ENCODE measurements at regions not wholly inside any gene's neighbourhood (a gene's known extent, or its start where the extent isn't known, plus 50 kb on each side); places are given as distances from the start of the nearest gene placed in this dataset.
A peak's percentile ranks its signal among the peaks of the same experiment; 100 is the strongest.

- no peak for DNase-seq (ENCODE audit: low read depth in 3 of 3)
Measured at GRCh38 chr14:97298736-97299135, 501.6 kb downstream of the VRK1 start.

GRCh38 chr14:97299661-97300060 is 502.5 kb downstream of the VRK1 start:
- DNase-seq (ENCODE audit: low read depth in 3 of 3) = peak in 1 of 3 experiments; percentile 13

DNA sequence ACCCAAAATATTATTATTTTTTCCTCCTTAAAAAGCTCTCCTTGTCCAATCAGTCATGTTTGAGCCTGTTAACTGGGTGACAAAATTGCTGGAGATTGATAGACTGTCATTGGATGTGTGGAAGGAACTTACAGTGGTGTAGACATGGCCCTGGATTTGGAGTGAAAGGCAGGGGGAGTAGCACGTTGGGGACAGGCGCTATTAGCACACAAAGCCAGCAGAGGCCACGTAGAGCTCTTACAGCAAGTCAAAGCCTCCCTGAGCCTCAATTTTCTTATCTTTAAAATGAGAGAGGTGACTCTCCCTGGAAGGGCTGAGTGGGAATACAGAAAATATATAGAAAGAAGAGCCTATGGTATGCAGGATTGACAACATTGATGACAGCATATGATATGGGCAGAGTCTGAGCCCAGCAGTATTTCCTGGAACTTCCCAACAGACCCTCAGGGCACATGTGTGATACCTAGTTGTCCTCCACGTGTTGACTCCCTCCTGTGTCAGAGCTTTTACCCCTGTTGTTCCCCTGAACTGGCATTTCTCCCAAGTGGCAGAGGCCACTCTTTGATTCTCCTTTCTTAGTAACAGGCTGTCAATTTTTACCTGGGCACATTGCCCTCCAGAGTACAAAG is 504.9 kb downstream of the VRK1 start:
- DNase-seq (ENCODE audit: low read depth in 3 of 3) = no peak

DNA sequence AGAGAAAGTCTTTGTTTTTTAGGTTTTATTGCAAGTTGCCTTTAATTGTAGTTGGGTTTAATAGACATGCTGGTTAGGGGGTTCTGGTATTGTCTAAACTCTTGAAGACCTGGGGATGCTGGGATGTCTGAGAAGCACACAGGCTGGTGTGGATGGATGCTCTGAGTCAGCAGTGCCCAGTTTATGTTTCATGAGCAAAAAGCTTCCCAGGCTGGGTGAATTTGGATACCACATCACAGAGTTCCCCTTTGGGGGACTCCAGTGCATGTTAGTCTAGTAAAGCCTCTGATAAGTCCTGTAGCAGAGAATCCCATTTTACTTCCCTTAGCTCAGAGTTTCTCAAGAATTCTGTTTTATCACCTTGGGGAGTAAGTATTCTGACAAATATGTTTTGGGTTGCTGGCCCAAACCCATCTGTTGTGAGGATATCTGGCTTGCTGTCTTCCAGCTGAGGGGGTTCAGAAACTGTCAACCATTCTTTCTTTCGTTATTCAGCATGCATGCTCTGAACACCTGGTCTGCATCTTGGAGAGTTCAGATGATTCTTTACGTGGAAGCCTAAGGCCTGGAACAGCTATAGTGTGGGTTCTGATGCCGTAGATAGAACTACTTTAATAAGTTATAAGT is 509.1 kb downstream of the VRK1 start:
- DNase-seq (ENCODE audit: low read depth in 3 of 3) = no peak

DNA sequence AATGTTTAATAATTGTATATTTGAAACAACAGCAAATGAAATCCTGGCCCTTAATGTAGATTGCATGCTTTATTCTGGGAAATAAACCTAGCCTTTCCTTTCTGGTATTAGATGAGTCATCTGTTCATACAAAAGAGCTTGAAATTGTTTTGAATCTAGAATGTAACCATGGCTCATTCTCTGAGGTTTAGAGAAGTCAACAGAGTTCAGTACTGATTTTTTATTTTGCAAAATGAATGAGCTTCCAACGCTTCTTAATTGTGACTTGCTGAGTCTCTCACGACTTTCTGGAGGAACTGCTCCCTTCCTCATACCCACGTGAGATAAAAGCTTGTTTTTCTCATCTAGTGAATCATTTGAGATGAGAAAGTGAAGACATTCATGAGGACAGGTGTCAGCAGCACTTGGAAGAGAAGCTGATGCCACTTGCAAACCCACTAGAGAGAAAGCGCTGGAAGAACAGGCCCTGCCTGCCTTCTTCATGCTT is 509.6 kb downstream of the VRK1 start:
- DNase-seq (ENCODE audit: low read depth in 3 of 3) = no peak

- no peak for DNase-seq (ENCODE audit: low read depth in 3 of 3)
Measured at GRCh38 chr14:97311411-97311810, 514.2 kb downstream of the VRK1 start.

DNA sequence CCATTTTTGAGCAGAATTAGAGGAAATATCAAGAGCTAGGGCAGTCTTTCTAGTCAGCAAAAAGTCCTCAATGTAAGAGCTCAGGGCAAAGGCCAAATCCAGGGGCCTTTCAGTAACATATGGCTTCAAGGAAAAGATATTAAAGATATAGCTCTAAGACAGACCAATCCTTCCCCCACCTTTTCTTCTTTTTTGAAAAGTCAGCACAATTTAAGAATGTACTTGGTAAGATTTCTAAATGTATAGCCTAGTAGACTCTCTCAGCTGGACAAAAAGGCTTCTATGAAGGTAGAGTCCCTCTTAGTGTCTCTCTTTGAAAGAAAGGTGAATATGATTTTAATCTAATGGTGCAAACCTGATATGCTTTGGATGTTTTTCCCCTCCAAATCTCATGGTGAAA is 515.7 kb downstream of the VRK1 start:
- DNase-seq (ENCODE audit: low read depth in 3 of 3) = no peak

- DNase-seq (ENCODE audit: low read depth in 3 of 3) = no peak
Measured at GRCh38 chr14:97315790-97316189, 518.6 kb downstream of the VRK1 start.

- DNase-seq (ENCODE audit: low read depth in 3 of 3) = no peak
Measured at GRCh38 chr14:97318380-97318779, 521.2 kb downstream of the VRK1 start.

DNA sequence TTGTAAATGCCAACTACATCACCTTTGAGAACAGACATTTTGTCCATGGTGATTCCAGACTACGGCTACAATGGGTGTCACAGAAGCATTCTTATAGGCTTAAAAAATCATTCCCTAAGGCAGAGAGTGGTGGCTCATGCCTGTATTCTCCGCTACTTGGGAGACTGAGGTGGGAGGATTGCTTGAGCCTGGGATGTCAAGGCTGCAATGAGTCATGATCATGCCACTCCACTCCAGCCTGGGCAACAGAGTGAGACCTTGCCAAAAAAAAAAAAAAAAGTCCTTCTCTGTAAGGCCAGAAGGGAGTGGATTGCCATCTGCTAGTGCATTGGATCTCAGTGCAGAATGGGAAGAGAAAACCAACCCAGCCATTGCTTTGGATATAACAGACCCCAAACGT is 522.5 kb downstream of the VRK1 start:
- no peak for DNase-seq (ENCODE audit: low read depth in 3 of 3)

DNA sequence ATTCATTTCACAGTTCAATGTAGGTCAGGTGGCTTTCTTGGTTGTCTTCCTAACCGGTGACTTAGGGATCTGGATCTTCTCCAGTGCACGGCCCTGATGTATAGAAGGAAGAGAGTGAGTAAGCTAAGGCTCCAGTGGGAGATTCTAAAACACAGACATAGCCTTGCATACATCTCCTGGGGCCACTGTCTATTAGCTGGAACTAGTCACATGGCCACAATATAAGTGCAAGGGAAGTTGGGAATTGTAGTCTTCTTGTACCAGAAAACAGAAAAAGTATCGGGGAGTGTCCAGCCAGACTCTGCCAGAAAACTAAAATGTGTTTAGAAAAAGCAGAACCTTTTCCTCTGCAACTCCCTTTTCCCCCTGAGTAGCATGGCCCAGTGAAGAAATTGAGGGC is 531.6 kb downstream of the VRK1 start:
- DNase-seq (ENCODE audit: low read depth in 3 of 3) = no peak

DNA sequence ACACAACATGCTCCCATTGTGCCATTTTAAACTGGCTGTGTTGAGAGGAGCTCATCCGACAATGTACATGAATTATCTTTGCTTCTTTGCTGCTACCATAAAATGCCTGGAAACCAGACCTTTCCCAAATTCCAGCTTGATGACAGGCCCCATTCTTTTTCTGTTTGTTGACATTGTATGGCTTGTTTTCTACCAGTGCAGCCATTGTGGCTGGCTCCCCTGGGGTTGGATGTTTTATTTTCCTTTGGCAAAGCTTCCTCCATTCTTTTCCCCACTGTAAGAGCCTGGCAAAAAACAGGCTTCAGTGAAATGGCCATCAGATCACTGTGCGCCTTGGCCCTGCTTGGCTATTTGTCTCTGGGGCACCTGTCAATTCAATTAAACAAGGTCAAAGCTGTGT is 532.5 kb downstream of the VRK1 start:
- DNase-seq (ENCODE audit: low read depth in 3 of 3) = no peak

- DNase-seq (ENCODE audit: low read depth in 3 of 3) = no peak
Measured at GRCh38 chr14:97331058-97331457, 533.9 kb downstream of the VRK1 start.

DNA sequence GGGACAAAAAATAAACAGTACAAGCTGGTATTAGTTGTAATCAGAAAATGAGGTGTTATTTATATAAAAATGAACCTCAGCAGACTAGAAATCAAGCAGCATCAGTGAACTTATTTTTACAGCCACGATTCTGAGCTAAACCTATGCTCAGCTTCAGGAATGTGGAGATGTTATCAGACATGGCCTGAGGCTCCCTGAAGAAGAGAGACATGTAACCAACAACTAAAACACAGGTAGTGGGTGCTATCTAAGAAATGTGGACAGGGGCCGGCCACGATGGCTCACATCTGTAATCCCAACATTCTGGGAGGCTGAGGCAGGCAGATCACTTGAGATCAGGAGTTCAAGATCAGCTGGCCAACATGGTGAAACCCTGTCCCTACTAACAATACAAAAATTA is 534.3 kb downstream of the VRK1 start:
- no peak for DNase-seq (ENCODE audit: low read depth in 3 of 3)

DNA sequence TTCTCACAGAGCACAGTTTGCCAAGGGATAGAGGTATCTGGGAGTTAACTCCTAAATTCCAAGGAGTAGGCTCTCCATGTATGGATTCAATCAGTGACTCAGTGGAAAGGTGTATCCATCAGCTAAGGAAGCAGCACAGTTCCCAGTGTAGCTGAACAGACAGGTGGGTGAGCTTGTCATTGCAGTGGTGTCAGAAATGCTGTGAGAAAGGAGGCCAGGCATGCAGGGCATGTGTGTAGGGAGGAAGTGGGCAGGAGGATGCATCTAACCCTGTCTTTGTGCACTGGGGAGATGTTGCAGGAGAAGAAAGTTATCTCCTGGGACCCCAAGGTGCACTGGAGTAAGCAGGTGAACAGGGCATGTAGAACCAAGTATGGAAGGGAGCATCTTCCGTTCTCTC is 539.0 kb downstream of the VRK1 start:
- DNase-seq (ENCODE audit: low read depth in 3 of 3) = no peak

- DNase-seq (ENCODE audit: low read depth in 3 of 3) = no peak
Measured at GRCh38 chr14:97336816-97337215, 539.6 kb downstream of the VRK1 start.

DNA sequence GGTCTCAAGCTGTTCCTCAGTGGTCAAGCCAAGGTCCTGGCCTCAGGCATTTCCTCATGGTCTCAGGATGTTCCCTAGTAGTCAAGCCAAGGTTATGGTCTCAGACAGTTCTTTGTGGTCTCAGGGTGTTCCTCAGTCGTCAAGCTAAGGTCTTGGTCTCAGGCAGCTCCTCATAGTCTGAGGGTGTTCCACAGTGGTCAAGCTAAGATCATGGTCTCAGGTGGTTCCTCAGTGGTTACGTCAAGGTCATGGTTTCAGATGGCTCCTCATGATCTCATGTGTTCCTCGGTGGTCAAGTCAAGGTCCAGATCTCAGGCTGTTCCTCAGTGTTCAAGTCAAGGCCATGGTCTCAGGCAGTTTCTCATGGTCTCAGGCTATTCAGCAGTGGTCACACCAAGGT is 540.1 kb downstream of the VRK1 start:
- no peak for DNase-seq (ENCODE audit: low read depth in 3 of 3)

DNA sequence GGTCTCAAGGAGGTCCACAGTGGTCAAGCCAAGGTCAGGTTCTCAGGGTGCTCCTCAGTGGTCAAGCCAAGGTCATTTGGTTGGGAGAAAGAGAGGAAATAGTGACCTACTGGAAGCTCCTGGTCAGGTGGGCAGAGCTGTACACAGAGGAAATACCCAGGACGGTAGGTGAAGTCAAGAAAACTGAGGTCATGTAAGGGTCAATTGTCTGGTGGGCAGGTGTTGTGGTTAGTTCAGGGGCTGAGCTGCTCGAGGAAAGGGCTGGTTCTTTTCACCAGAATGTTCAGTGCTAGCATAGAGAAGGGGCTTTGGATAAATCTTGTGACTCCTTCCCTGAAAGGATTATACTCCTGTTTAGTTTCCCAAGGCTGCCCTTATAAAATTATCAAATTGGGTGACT is 540.5 kb downstream of the VRK1 start:
- DNase-seq (ENCODE audit: low read depth in 3 of 3) = no peak

DNA sequence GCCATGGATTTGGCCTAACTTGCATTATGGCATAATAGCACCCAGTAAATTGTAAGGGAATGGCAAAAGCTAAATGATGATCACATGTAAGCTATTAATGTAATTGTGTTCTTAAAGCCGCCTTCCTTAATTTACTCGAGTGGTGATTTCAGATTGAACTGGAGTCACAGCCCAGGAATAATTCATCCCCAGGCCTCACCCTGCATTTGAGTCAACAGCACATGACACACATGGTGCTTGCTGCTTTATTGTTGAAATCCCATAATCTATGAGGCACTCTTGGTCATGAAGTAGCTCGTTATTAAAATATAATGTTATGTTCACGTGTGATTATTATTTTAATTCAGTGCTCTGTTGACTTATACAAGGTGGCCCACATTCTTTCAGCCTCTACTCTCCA is 547.5 kb downstream of the VRK1 start:
- no peak for DNase-seq (ENCODE audit: low read depth in 3 of 3)

- DNase-seq (ENCODE audit: low read depth in 3 of 3) = no peak
Measured at GRCh38 chr14:97346675-97347074, 549.5 kb downstream of the VRK1 start.

GRCh38 chr14:97349463-97349862 is 552.3 kb downstream of the VRK1 start:
- no peak for DNase-seq (ENCODE audit: low read depth in 3 of 3)

DNA sequence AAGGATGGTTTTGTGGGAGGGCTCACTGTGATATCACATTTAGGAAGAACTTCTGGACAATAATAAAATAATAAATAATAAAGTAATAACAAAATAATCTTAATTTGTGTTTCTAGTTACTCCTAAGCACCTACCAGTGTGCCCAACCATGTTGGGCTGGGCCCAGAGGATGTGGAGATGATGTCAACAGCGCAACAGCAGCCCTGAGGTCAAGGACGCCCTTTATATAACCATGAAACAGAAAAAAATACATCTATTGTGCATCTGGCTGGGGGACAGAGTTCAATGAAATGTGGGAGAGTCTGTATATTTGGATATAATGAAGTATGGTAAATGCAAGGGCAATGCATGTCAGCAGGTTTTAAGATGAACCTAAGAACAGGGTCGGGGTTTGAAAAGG is 552.8 kb downstream of the VRK1 start:
- no peak for DNase-seq (ENCODE audit: low read depth in 3 of 3)

GRCh38 chr14:97350415-97350814 is 553.2 kb downstream of the VRK1 start:
- DNase-seq (ENCODE audit: low read depth in 3 of 3) = no peak

All from stimulated activated CD4-positive, alpha-beta T cell treated with anti-CD3 and anti-CD28 coated beads, TNF-alpha, amount 100 ng/mL, for 24 hours (primary cell).